Endothelial cell of umbilical vein (primary cell): ENCODE measurements at regions not wholly inside any gene's neighbourhood (a gene's known extent, or its start where the extent isn't known, plus 50 kb on each side); places are given as distances from the start of the nearest gene placed in this dataset.

Experiments used
- BruUV-seq: library from RNA; stranded (reverse); fragments of 400-500 nt; replicated peaks from 2 replicates; lab custom pipeline; 2021; lab: Mats Ljungman, UMichigan
- CTCF ChIA-PET: fragments of 300-600, 350-600 bp; sonication (Branson Sonifier 250); formaldehyde crosslinking; loops from one replicate; lab custom pipeline; 2021; ENCODE audit warnings: antibody characterized with exemption, inconsistent platforms; lab: Charles Lee
- POLR2A ChIA-PET: fragments of 300-600, 350-600 bp; sonication (Branson Sonifier 250); formaldehyde crosslinking; loops from one replicate; lab custom pipeline; 2021; ENCODE audit warnings: antibody characterized with exemption, inconsistent platforms; lab: Charles Lee
- DNase-seq: peaks from one replicate; pipeline ENCODE4 v3.0.0-alpha.2; 2011; ENCODE audit warnings: low read depth, low spot score
- FAIRE-seq: peaks from 2 replicates; lab custom pipeline; 2011; peaks lifted over from hg19 to GRCh38; lab: Jason Lieb, UNC
- H2AFZ ChIP-seq: 2 replicates; pipeline ENCODE4 v1.6.0; 2012; ENCODE audit warnings: low read depth, low read length, control low read depth, inconsistent platforms
- H3K27ac ChIP-seq: 2 replicates; pipeline ENCODE4 v1.5.1; 2011; ENCODE audit warnings: low read depth, mild to moderate bottlenecking, control low read depth, low read length, moderate library complexity; ENCODE audit not compliant: insufficient read depth
- H3K27me3 ChIP-seq, 2 experiments: 2 replicates each; pipeline versions ENCODE4 v1.6.0 to v1.6.1; 2011; ENCODE audit warnings: low read length in 2 of 2, mixed read lengths in 1 of 2; ENCODE audit not compliant: control insufficient read depth in 2 of 2, insufficient read depth in 2 of 2
- H3K36me3 ChIP-seq, 2 experiments: 2 replicates in 1 of 2; 3 replicates in 1 of 2; pipeline ENCODE4 v1.5.1; 2011; ENCODE audit warnings: low read length in 2 of 2, mild to moderate bottlenecking in 1 of 2, moderate library complexity in 1 of 2; ENCODE audit not compliant: control insufficient read depth in 2 of 2, insufficient read depth in 2 of 2; ENCODE audit errors: extremely low read depth in 1 of 2
- H3K4me1 ChIP-seq: 3 replicates; pipeline ENCODE4 v1.5.1; 2011; ENCODE audit warnings: mild to moderate bottlenecking, low read length; ENCODE audit not compliant: control insufficient read depth, insufficient read depth; ENCODE audit errors: extremely low read depth
- H3K4me2 ChIP-seq: 2 replicates; pipeline ENCODE4 v1.6.1; 2011; ENCODE audit warnings: low read length, control low read depth, mixed read lengths; ENCODE audit not compliant: insufficient read depth
- H3K4me3 ChIP-seq, 3 experiments: fragments of 200-600 bp in 1 of 3; sonication (generic), shearing (Covaris generic) in 1 of 3; replicated peaks in 1 of 3; 2 replicates each; pipeline ENCODE4 v1.5.1; 2011 to 2016; ENCODE audit warnings: control low read depth in 3 of 3, low read length in 3 of 3, mild to moderate bottlenecking in 2 of 3, inconsistent platforms in 1 of 3, low read depth in 1 of 3, moderate library complexity in 1 of 3; ENCODE audit not compliant: insufficient read depth in 1 of 3
- H3K79me2 ChIP-seq: 2 replicates; pipeline ENCODE4 v1.6.0; 2012; ENCODE audit warnings: low read length, inconsistent platforms; ENCODE audit not compliant: control insufficient read depth, insufficient read depth
- H3K9ac ChIP-seq: replicated peaks from 2 replicates; pipeline ENCODE3; 2011; ENCODE audit warnings: low read length, control low read depth; ENCODE audit not compliant: insufficient read depth; ENCODE audit errors: extremely low read depth
- H3K9me1 ChIP-seq: replicated peaks from 3 replicates; pipeline ENCODE4 v1.6.0; 2011; ENCODE audit warnings: mild to moderate bottlenecking, low read length; ENCODE audit not compliant: control insufficient read depth, insufficient read depth; ENCODE audit errors: extremely low read depth
- H3K9me3 ChIP-seq: replicated peaks from 2 replicates; pipeline ENCODE4 v1.5.1; 2012; ENCODE audit warnings: low read length, inconsistent platforms; ENCODE audit not compliant: control insufficient read depth, insufficient read depth
- H4K20me1 ChIP-seq: replicated peaks from 2 replicates; pipeline ENCODE3; 2011; ENCODE audit warnings: mild to moderate bottlenecking, low read length; ENCODE audit not compliant: control insufficient read depth, insufficient read depth; ENCODE audit errors: extremely low read depth
- CTCF ChIP-seq, 2 donors: IDR thresholded peaks; 1 replicate in 1 of 2; 2 replicates in 1 of 2; pipeline ENCODE4 v1.5.1; 2011; ENCODE audit warnings: low read length in 2 of 2, mild to moderate bottlenecking in 2 of 2, moderate library complexity in 2 of 2, control low read depth in 1 of 2, inconsistent platforms in 1 of 2, low read depth in 1 of 2; ENCODE audit not compliant: insufficient read depth in 1 of 2; ENCODE audit errors: extremely low read depth in 1 of 2
- EZH2 ChIP-seq: IDR thresholded peaks from 2 replicates; pipeline ENCODE4 v1.6.1; 2012; ENCODE audit warnings: borderline replicate concordance, low read depth, mild to moderate bottlenecking, moderate library complexity, low read length, inconsistent platforms; ENCODE audit not compliant: severe bottlenecking
- FOS ChIP-seq: IDR thresholded peaks from 2 replicates; pipeline ENCODE4 v1.6.1; 2011; ENCODE audit warnings: mild to moderate bottlenecking, low read length, moderate library complexity, borderline replicate concordance; ENCODE audit not compliant: insufficient read depth
- GATA2 ChIP-seq: IDR thresholded peaks from 2 replicates; pipeline ENCODE4 v1.7.0; 2011; ENCODE audit warnings: low read depth, mild to moderate bottlenecking, moderate library complexity, mixed read lengths, low read length; ENCODE audit not compliant: insufficient read length, insufficient read depth
- JUN ChIP-seq: IDR thresholded peaks from 2 replicates; pipeline ENCODE4 v1.6.1; 2011; ENCODE audit warnings: borderline replicate concordance, low read depth; ENCODE audit not compliant: insufficient read length, insufficient read depth
- MAX ChIP-seq: IDR thresholded peaks from 2 replicates; pipeline ENCODE4 v1.6.1; 2011; ENCODE audit not compliant: insufficient read depth, insufficient read length
- MYC ChIP-seq: IDR thresholded peaks from one replicate; pipeline ENCODE4 v1.6.1; 2011; ENCODE audit warnings: mild to moderate bottlenecking, low read depth, low read length
- POLR2A ChIP-seq: IDR thresholded peaks from 2 replicates; pipeline ENCODE4 v1.6.1; 2012; ENCODE audit warnings: low read depth, mild to moderate bottlenecking, control low read depth, low read length
- POLR2AphosphoS5 ChIP-seq: IDR thresholded peaks from 2 replicates; pipeline ENCODE4 v1.6.1; 2012; ENCODE audit warnings: low read depth, mild to moderate bottlenecking, control low read depth, low read length, moderate library complexity; ENCODE audit not compliant: insufficient read depth
- dilution Hi-C: fragments of 300-500 bp; cut with MboI; formaldehyde crosslinking; loops from one replicate; pipeline ENCODE4 v1.15.0; 2019; ENCODE audit warnings: low sequenced_read_pairs; ENCODE audit not compliant: extremely low pct_ligation_motif_present
- intact Hi-C: fragments of 100-400 bp; cut with micrococcal nuclease; formaldehyde crosslinking; loops from one replicate; pipeline ENCODE4 v1.10.0; 2022

- DNase-seq (no peak), FAIRE-seq (no peak)
- dilution Hi-C loops: no loop called here
- TF ChIP-seq JUN: no peak
- TF ChIP-seq EZH2: no peak
- TF ChIP-seq MYC: no peak
- no peak for TF ChIP-seq POLR2AphosphoS5
- no peak for TF ChIP-seq CTCF (IDR thresholded peaks at IDR 0.05; ENCODE audit: extremely low read depth in 1 of 2, insufficient read depth in 1 of 2, low read depth in 1 of 2, low read length in 2 of 2)
- TF ChIP-seq MAX: no peak
- TF ChIP-seq POLR2A: no peak
- no peak for TF ChIP-seq FOS
- no peak for TF ChIP-seq GATA2
- Histone ChIP-seq H3K27ac (no peak overlapping the region), H3K9ac (no peak overlapping the region), H3K9me1 (no peaks in the 10 kb centered on the region), H3K27me3 (no peaks in the 10 kb centered on the region), H4K20me1 (no peaks in the 10 kb centered on the region), H2AFZ (no peak overlapping the region), H3K79me2 (no peaks in the 10 kb centered on the region), H3K9me3 (no peaks in the 10 kb centered on the region), H3K4me1 (no peaks in the 10 kb centered on the region), H3K4me2 (no peak overlapping the region), H3K4me3 (no peak overlapping the region), H3K36me3 (no peaks in the 10 kb centered on the region)
- intact Hi-C loops: no loop called here
- BruUV-seq: no TSS peak
- POLR2A ChIA-PET: no interaction called here
- CTCF ChIA-PET: interaction anchor here (0.8 kb wide), 1 partner anchor 77 kb away, joined by 3 read pairs; no protein-coding TSS in a partner anchor
These were observed 205.7 kb downstream of the ZIC5 start for GRCh38 chr13:99765869-99766268.
